H1 (cell line): ENCODE measurements at regions not wholly inside any gene's neighbourhood (a gene's known extent, or its start where the extent isn't known, plus 50 kb on each side); places are given as distances from the start of the nearest gene placed in this dataset.

Experiments used
- CTCF ChIA-PET: fragments of 300-600 bp; sonication (Branson Sonifier 250); formaldehyde crosslinking; loops from one replicate; lab custom pipeline; 2021; ENCODE audit not compliant: partially characterized antibody; lab: Charles Lee
- POLR2A ChIA-PET: fragments of 300-600 bp; sonication (Branson Sonifier 250); formaldehyde crosslinking; loops from one replicate; lab custom pipeline; 2021; ENCODE audit warnings: inconsistent platforms; ENCODE audit not compliant: partially characterized antibody; lab: Charles Lee
- DNase-seq, 2 experiments: peaks; one replicate each; pipeline versions ENCODE4 v3.0.0 to v3.0.0-alpha.2; 2010 to 2022; ENCODE audit warnings: low spot score in 2 of 2, low read depth in 1 of 2, mixed read lengths in 1 of 2
- FAIRE-seq: peaks from 2 replicates; lab custom pipeline; 2011; peaks lifted over from hg19 to GRCh38; lab: Jason Lieb, UNC
- H2AFZ ChIP-seq: 2 replicates; pipeline ENCODE4 v1.8.1; 2012; ENCODE audit warnings: low read length, inconsistent platforms
- H2AK5ac ChIP-seq: 2 replicates; pipeline ENCODE4 v1.6.1; 2013; ENCODE audit warnings: low read depth, low read length
- H2BK120ac ChIP-seq: replicated peaks from 2 replicates; pipeline ENCODE3; 2013; ENCODE audit warnings: low read depth, low read length, inconsistent platforms
- H2BK12ac ChIP-seq: 2 replicates; pipeline ENCODE4 v1.6.1; 2013; ENCODE audit warnings: low read depth, low read length
- H2BK15ac ChIP-seq: 2 replicates; pipeline ENCODE4 v1.6.1; 2013; ENCODE audit warnings: low read length
- H2BK20ac ChIP-seq: 2 replicates; pipeline ENCODE4 v1.6.1; 2013; ENCODE audit warnings: low read length
- H2BK5ac ChIP-seq: 2 replicates; pipeline ENCODE4 v1.6.1; 2013; ENCODE audit warnings: low read depth, low read length
- H3K14ac ChIP-seq: 2 replicates; pipeline ENCODE4 v1.6.1; 2013; ENCODE audit warnings: inconsistent platforms; ENCODE audit not compliant: insufficient read length
- H3K18ac ChIP-seq: 2 replicates; pipeline ENCODE4 v1.6.1; 2013; ENCODE audit warnings: low read length; ENCODE audit errors: extremely low read depth
- H3K23ac ChIP-seq: 2 replicates; pipeline ENCODE4 v1.6.1; 2013; ENCODE audit warnings: inconsistent platforms; ENCODE audit not compliant: insufficient read length
- H3K23me2 ChIP-seq: 2 replicates; pipeline ENCODE4 v1.6.1; 2013; ENCODE audit warnings: low read depth, low read length
- H3K27ac ChIP-seq: 2 replicates; pipeline ENCODE4 v1.6.1; 2011; ENCODE audit warnings: low read depth, low read length, inconsistent platforms
- H3K27me3 ChIP-seq, 4 experiments: replicated peaks in 1 of 4; 1 replicate in 1 of 4; 2 replicates in 3 of 4; pipeline versions ENCODE4 v1.6.1 to v1.8.1; 2011 to 2013; ENCODE audit warnings: low read length in 3 of 4, mild to moderate bottlenecking in 3 of 4, inconsistent platforms in 2 of 4, mixed read lengths in 2 of 4, moderate library complexity in 1 of 4; ENCODE audit not compliant: control insufficient read depth in 3 of 4, insufficient read depth in 3 of 4; ENCODE audit errors: extremely low read depth in 1 of 4
- H3K36me3 ChIP-seq, 4 experiments: 2 replicates each; pipeline versions ENCODE4 v1.6.1 to v1.8.1; 2011 to 2013; ENCODE audit warnings: mild to moderate bottlenecking in 4 of 4, low read length in 3 of 4, moderate library complexity in 2 of 4, control low read depth in 1 of 4, inconsistent platforms in 1 of 4; ENCODE audit not compliant: insufficient read depth in 4 of 4, control insufficient read depth in 2 of 4
- H3K4ac ChIP-seq: replicated peaks from 2 replicates; pipeline ENCODE3; 2013; ENCODE audit warnings: low read length, low read depth, mixed read lengths, inconsistent platforms; ENCODE audit not compliant: insufficient read length
- H3K4me1 ChIP-seq, 4 experiments: replicated peaks in 1 of 4; 1 replicate in 1 of 4; 2 replicates in 3 of 4; pipeline versions ENCODE4 v1.6.1 to v1.8.1; 2011 to 2013; ENCODE audit warnings: low read length in 3 of 4, inconsistent platforms in 2 of 4, mixed read lengths in 1 of 4; ENCODE audit not compliant: insufficient read depth in 4 of 4, control insufficient read depth in 3 of 4
- H3K4me2 ChIP-seq, 2 experiments: 2 replicates each; pipeline versions ENCODE4 v1.6.1 to v1.8.1; 2011 to 2013; ENCODE audit warnings: low read depth in 2 of 2, low read length in 2 of 2, control low read depth in 1 of 2, inconsistent platforms in 1 of 2, mild to moderate bottlenecking in 1 of 2; ENCODE audit not compliant: insufficient read depth in 1 of 2
- H3K4me3 ChIP-seq, 4 experiments: fragments of 200-600, 300-600 bp in 1 of 4; sonication (generic), shearing (Covaris generic), sonication (Bioruptor Twin) in 1 of 4; 2 replicates each; pipeline versions ENCODE4 v1.5.1 to v1.8.1; 2011 to 2016; ENCODE audit warnings: low read length in 4 of 4, low read depth in 3 of 4, control low read depth in 2 of 4, inconsistent platforms in 2 of 4, mild to moderate bottlenecking in 2 of 4, mixed read lengths in 1 of 4, moderate library complexity in 1 of 4; ENCODE audit not compliant: insufficient read depth in 2 of 4; ENCODE audit errors: extremely low read depth in 1 of 4
- H3K56ac ChIP-seq: replicated peaks from 2 replicates; pipeline ENCODE3; 2013; ENCODE audit warnings: low read depth, mild to moderate bottlenecking, mixed read lengths, low read length, inconsistent platforms; ENCODE audit not compliant: insufficient read length
- H3K79me1 ChIP-seq: 2 replicates; pipeline ENCODE4 v1.6.1; 2013; ENCODE audit warnings: low read depth, low read length, control low read depth
- H3K79me2 ChIP-seq, 2 experiments: 2 replicates each; pipeline versions ENCODE4 v1.6.1 to v1.8.1; 2012 to 2013; ENCODE audit warnings: low read length in 2 of 2, mild to moderate bottlenecking in 2 of 2, inconsistent platforms in 1 of 2; ENCODE audit not compliant: insufficient read depth in 2 of 2, control insufficient read depth in 1 of 2
- H3K9ac ChIP-seq, 4 experiments: replicated peaks in 1 of 4; 1 replicate in 1 of 4; 2 replicates in 3 of 4; pipeline versions ENCODE4 v1.6.1 to v1.8.1; 2011 to 2013; ENCODE audit warnings: low read depth in 3 of 4, low read length in 3 of 4, control low read depth in 2 of 4, mild to moderate bottlenecking in 2 of 4, moderate library complexity in 2 of 4, inconsistent platforms in 1 of 4; ENCODE audit errors: extremely low read depth in 1 of 4
- H3K9me3 ChIP-seq, 2 experiments: 2 replicates each; pipeline versions ENCODE4 v1.6.1 to v1.8.1; 2012 to 2013; ENCODE audit warnings: mild to moderate bottlenecking in 2 of 2, moderate library complexity in 2 of 2, control low read depth in 1 of 2, inconsistent platforms in 1 of 2, low read depth in 1 of 2, low read length in 1 of 2, mixed read lengths in 1 of 2; ENCODE audit not compliant: insufficient read depth in 2 of 2
- H4K20me1 ChIP-seq, 2 experiments: replicated peaks in 1 of 2; 2 replicates each; pipeline versions ENCODE3 to v1.8.1; 2011 to 2013; ENCODE audit warnings: inconsistent platforms in 2 of 2, low read length in 2 of 2, mild to moderate bottlenecking in 1 of 2; ENCODE audit not compliant: insufficient read depth in 2 of 2, control insufficient read depth in 1 of 2
- H4K5ac ChIP-seq: 2 replicates; pipeline ENCODE4 v1.6.1; 2013; ENCODE audit warnings: low read length, low read depth, mixed read lengths, inconsistent platforms; ENCODE audit not compliant: insufficient read length
- H4K8ac ChIP-seq: 2 replicates; pipeline ENCODE4 v1.8.0; 2013; ENCODE audit warnings: mild to moderate bottlenecking, moderate library complexity, low read length, inconsistent platforms; ENCODE audit not compliant: insufficient read depth; ENCODE audit errors: extremely low read depth
- H4K91ac ChIP-seq: replicated peaks from 2 replicates; pipeline ENCODE3; 2013; ENCODE audit warnings: low read length, mixed read lengths, inconsistent platforms; ENCODE audit not compliant: insufficient read length
- CBX8 ChIP-seq: fragments of 300-800, 300-1000 bp; sonication (generic); IDR thresholded peaks from 2 replicates; pipeline ENCODE4 v1.7.1; 2016; ENCODE audit warnings: low read depth, low read length, borderline replicate concordance
- E2F6 ChIP-seq: IDR thresholded peaks from 2 replicates; pipeline ENCODE4 v1.6.1; 2012; ENCODE audit warnings: inconsistent platforms
- KDM4A ChIP-seq: IDR thresholded peaks from one replicate; pipeline ENCODE4 v1.7.1; 2012; ENCODE audit warnings: low read depth, mild to moderate bottlenecking, moderate library complexity, low read length, inconsistent platforms; ENCODE audit not compliant: severe bottlenecking
- NANOG ChIP-seq: IDR thresholded peaks from 2 replicates; pipeline ENCODE4 v1.6.1; 2011; ENCODE audit warnings: low read length, low read depth, mild to moderate bottlenecking, inconsistent platforms; ENCODE audit not compliant: insufficient read depth, poor library complexity, severe bottlenecking
- NRF1 ChIP-seq: IDR thresholded peaks from 2 replicates; pipeline ENCODE4 v1.6.1; 2011; ENCODE audit warnings: mild to moderate bottlenecking, low read depth, low read length, improper control_type of control experiment
- RBBP5 ChIP-seq: IDR thresholded peaks from 2 replicates; pipeline ENCODE4 v1.7.1; 2012; ENCODE audit warnings: low read depth, mild to moderate bottlenecking, inconsistent platforms, low read length, moderate library complexity, borderline replicate concordance
- SIRT6 ChIP-seq: IDR thresholded peaks from one replicate; pipeline ENCODE4 v1.7.1; 2012; ENCODE audit warnings: low read length, inconsistent platforms
- SP4 ChIP-seq: IDR thresholded peaks from 2 replicates; pipeline ENCODE4 v1.6.1; 2012; ENCODE audit warnings: low read length, inconsistent platforms
- SUZ12 ChIP-seq: fragments of 200-600 bp; sonication (generic); IDR thresholded peaks from 2 replicates; pipeline ENCODE4 v1.6.1; 2012; ENCODE audit warnings: mild to moderate bottlenecking, inconsistent platforms, low read length, moderate library complexity, mixed read lengths
- TBP ChIP-seq: IDR thresholded peaks from 2 replicates; pipeline ENCODE4 v1.6.1; 2011; ENCODE audit warnings: low read depth, low read length, improper control_type of control experiment
- WGBS, 2 experiments: shearing (Covaris generic) in 1 of 2; methylation state at CpG; one replicate each; pipeline versions ENCODE4 v1.1.6 to v1.1.7; 2013 to 2015; ENCODE audit warnings: low lambda C conversion rate in 2 of 2, mixed read lengths in 2 of 2, inconsistent platforms in 1 of 2, low coverage in 1 of 2, missing lambda C conversion rate in 1 of 2; ENCODE audit not compliant: insufficient replicate concordance in 2 of 2, insufficient coverage in 1 of 2, insufficient read length in 1 of 2; ENCODE audit errors: extremely low coverage in 1 of 2, missing lambda C conversion rate in 1 of 2; 5-methylcytosine and 5-hydroxymethylcytosine counted together
- TF ChIP-seq, protein P1 (sequence below): IDR thresholded peaks from 2 replicates; pipeline ENCODE4 v1.6.1; 2011; ENCODE audit warnings: low read depth, mild to moderate bottlenecking, low read length; ENCODE audit not compliant: insufficient read depth

- H2BK120ac ChIP-seq: no peak overlapping the region
- H4K8ac ChIP-seq: no peak overlapping the region
- no peaks in the 10 kb centered on the region for H3K27me3 ChIP-seq
- no peak overlapping the region for H3K18ac ChIP-seq
- H3K79me2 ChIP-seq: no peaks in the 10 kb centered on the region
- H3K4ac ChIP-seq: no peak overlapping the region
- no peak overlapping the region for H2BK5ac ChIP-seq
- no peaks in the 10 kb centered on the region for H3K79me1 ChIP-seq
- no peak for DNase-seq
- TF ChIP-seq SIRT6: no peak
- no peak for TF ChIP-seq TBP
- TF ChIP-seq E2F6: no peak
- no peak for TF ChIP-seq KDM4A
- TF ChIP-seq SUZ12: no peak
- no peak for TF ChIP-seq SP4
- no peak for TF ChIP-seq NANOG
- TF ChIP-seq CBX8: no peak
- TF ChIP-seq NRF1: no peak
- TF ChIP-seq, protein P1, sequence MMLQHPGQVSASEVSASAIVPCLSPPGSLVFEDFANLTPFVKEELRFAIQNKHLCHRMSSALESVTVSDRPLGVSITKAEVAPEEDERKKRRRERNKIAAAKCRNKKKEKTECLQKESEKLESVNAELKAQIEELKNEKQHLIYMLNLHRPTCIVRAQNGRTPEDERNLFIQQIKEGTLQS: no peak
- no peak for TF ChIP-seq RBBP5
- TF ChIP-seq, all 59 proteins: peak for 0
- H4K5ac ChIP-seq: no peak overlapping the region
- H4K91ac ChIP-seq: no peak overlapping the region
- no peak overlapping the region for H3K14ac ChIP-seq
- H3K4me2 ChIP-seq: no peak overlapping the region
- no peaks in the 10 kb centered on the region for H3K4me1 ChIP-seq
- H3K36me3 ChIP-seq: no peaks in the 10 kb centered on the region
- no peak overlapping the region for H3K4me3 ChIP-seq
- 88% methylated on average over 2 of the region's 2 CpGs; no CpG with 5 or more reads in 1 of the 2 experiments for WGBS, 2 experiments
- no peak overlapping the region for H3K9ac ChIP-seq
- H2AK5ac ChIP-seq: no peak overlapping the region
- ChIA-PET CTCF (no interaction called here), POLR2A (no interaction called here)
- no peak overlapping the region for H2BK20ac ChIP-seq
- H4K20me1 ChIP-seq: no peaks in the 10 kb centered on the region
- H3K27ac ChIP-seq: no peak overlapping the region
- no peak overlapping the region for H3K23ac ChIP-seq
- no peak overlapping the region for H2BK15ac ChIP-seq
- H3K56ac ChIP-seq: no peak overlapping the region
- FAIRE-seq: no peak
- H3K9me3 ChIP-seq: no peaks in the 10 kb centered on the region
- no peaks in the 10 kb centered on the region for H3K23me2 ChIP-seq
- H2AFZ ChIP-seq: no peak overlapping the region
- no peak overlapping the region for H2BK12ac ChIP-seq
Observed at GRCh38 chr16:64513871-64514270, 608.0 kb downstream of the CDH11 start.
